Keratinocyte (primary cell): ENCODE measurements at regions not wholly inside any gene's neighbourhood (a gene's known extent, or its start where the extent isn't known, plus 50 kb on each side); places are given as distances from the start of the nearest gene placed in this dataset.

ENCODE experiments used
- DNase-seq: peaks from one replicate; pipeline ENCODE4 v3.0.0-alpha.2; 2011; ENCODE audit warnings: low read depth, missing footprints, low spot score
- FAIRE-seq: peaks from 2 replicates; lab custom pipeline; 2011; peaks lifted over from hg19 to GRCh38; lab: Jason Lieb, UNC
- H2AFZ ChIP-seq: 2 replicates; pipeline ENCODE4 v1.6.0; 2012; ENCODE audit warnings: low read length, control low read depth, inconsistent platforms; ENCODE audit not compliant: control insufficient read depth
- H3K27ac ChIP-seq: 2 replicates; pipeline ENCODE4 v1.5.1; 2011; ENCODE audit warnings: low read length; ENCODE audit not compliant: control insufficient read depth, insufficient read depth
- H3K27me3 ChIP-seq: 3 replicates; pipeline ENCODE4 v1.6.0; 2011; ENCODE audit warnings: low read length; ENCODE audit not compliant: control insufficient read depth, insufficient read depth; ENCODE audit errors: extremely low read depth
- H3K36me3 ChIP-seq, 2 experiments: 2 replicates in 1 of 2; 3 replicates in 1 of 2; pipeline ENCODE4 v1.5.1; 2011; ENCODE audit warnings: low read length in 2 of 2, mild to moderate bottlenecking in 1 of 2; ENCODE audit not compliant: control insufficient read depth in 2 of 2, insufficient read depth in 2 of 2; ENCODE audit errors: extremely low read depth in 1 of 2
- H3K4me1 ChIP-seq: 3 replicates; pipeline ENCODE4 v1.5.1; 2011; ENCODE audit warnings: low read length; ENCODE audit not compliant: control insufficient read depth, insufficient read depth; ENCODE audit errors: extremely low read depth
- H3K4me2 ChIP-seq: 3 replicates; pipeline ENCODE4 v1.6.0; 2011; ENCODE audit warnings: low read depth, low read length; ENCODE audit not compliant: control insufficient read depth, insufficient read depth; ENCODE audit errors: extremely low read depth
- H3K4me3 ChIP-seq, 3 experiments: fragments of 200-600 bp in 1 of 3; sonication (generic) in 1 of 3; 2 replicates in 2 of 3; 3 replicates in 1 of 3; pipeline ENCODE4 v1.5.1; 2011 to 2016; ENCODE audit warnings: low read length in 3 of 3, mild to moderate bottlenecking in 3 of 3, control low read depth in 2 of 3, inconsistent platforms in 1 of 3, low read depth in 1 of 3, mixed read lengths in 1 of 3, mixed run types in 1 of 3, moderate library complexity in 1 of 3; ENCODE audit not compliant: control insufficient read depth in 2 of 3, insufficient read depth in 2 of 3; ENCODE audit errors: extremely low read depth in 1 of 3
- H3K79me2 ChIP-seq: 2 replicates; pipeline ENCODE4 v1.6.0; 2012; ENCODE audit warnings: low read length; ENCODE audit not compliant: control insufficient read depth, insufficient read depth
- H3K9ac ChIP-seq: 3 replicates; pipeline ENCODE4 v1.6.0; 2011; ENCODE audit warnings: low read length; ENCODE audit not compliant: control insufficient read depth, insufficient read depth; ENCODE audit errors: extremely low read depth
- H3K9me1 ChIP-seq: 3 replicates; pipeline ENCODE4 v1.6.0; 2011; ENCODE audit warnings: low read length; ENCODE audit not compliant: control insufficient read depth, insufficient read depth; ENCODE audit errors: extremely low read depth
- H3K9me3 ChIP-seq: 2 replicates; pipeline ENCODE4 v1.5.1; 2012; ENCODE audit warnings: low read depth, low read length; ENCODE audit not compliant: control insufficient read depth
- H4K20me1 ChIP-seq: 3 replicates; pipeline ENCODE4 v1.6.0; 2011; ENCODE audit warnings: low read length; ENCODE audit not compliant: control insufficient read depth, insufficient read depth; ENCODE audit errors: extremely low read depth
- CTCF ChIP-seq, 3 experiments: IDR thresholded peaks in 1 of 3; conservative IDR thresholded peaks in 1 of 3; optimal IDR thresholded peaks in 1 of 3; 2 replicates in 2 of 3; 3 replicates in 1 of 3; pipeline versions ENCODE3 to v1.5.1; 2011; ENCODE audit warnings: low read length in 3 of 3, mild to moderate bottlenecking in 3 of 3, moderate library complexity in 2 of 3, control low read depth in 1 of 3, inconsistent platforms in 1 of 3; ENCODE audit not compliant: insufficient read depth in 2 of 3; ENCODE audit errors: extremely low read depth in 1 of 3
- EZH2 ChIP-seq: IDR thresholded peaks from one replicate; pipeline ENCODE4 v1.6.1; 2012; ENCODE audit warnings: inconsistent platforms, mild to moderate bottlenecking, low read length, moderate library complexity
- dilution Hi-C: fragments of 300-500 bp; cut with MboI; formaldehyde crosslinking; loops from one replicate; pipeline ENCODE4 v1.7.0; 2020; ENCODE audit warnings: low sequenced_read_pairs; ENCODE audit not compliant: extremely low pct_ligation_motif_present

GRCh38 chr13:104466016-104466415, 1399.8 kb upstream of the SLC10A2 start:
- no peak for TF ChIP-seq CTCF (optimal IDR thresholded peaks at IDR 0.05 in 1 of 3, IDR thresholded peaks at IDR 0.05 in 1 of 3, conservative IDR thresholded peaks at IDR 0.05 in 1 of 3; ENCODE audit: extremely low read depth in 1 of 3, insufficient read depth in 2 of 3, low read length in 3 of 3)
- no peak for TF ChIP-seq EZH2
- Histone ChIP-seq H3K9ac (no peak overlapping the region), H4K20me1 (no peaks in the 10 kb centered on the region), H3K4me2 (no peak overlapping the region), H3K79me2 (no peaks in the 10 kb centered on the region), H3K27me3 (no peaks in the 10 kb centered on the region), H3K4me3 (no peak overlapping the region), H3K36me3 (no peaks in the 10 kb centered on the region), H3K27ac (no peak overlapping the region), H3K9me1 (no peaks in the 10 kb centered on the region), H3K4me1 (no peaks in the 10 kb centered on the region), H2AFZ (no peak overlapping the region), H3K9me3 (no peaks in the 10 kb centered on the region)
- dilution Hi-C loops = no loop called here
- FAIRE-seq = no peak
- DNase-seq = no peak

- H3K36me3 ChIP-seq = no peaks in the 10 kb centered on the region
Measured at GRCh38 chr13:104461049-104461448, 1394.8 kb upstream of the SLC10A2 start.

More at GRCh38 chr13:104461049-104461448, 1394.8 kb upstream of the SLC10A2 start:
- H3K27ac ChIP-seq = no peak overlapping the region
- no peaks in the 10 kb centered on the region for H3K9me1 ChIP-seq
- no peaks in the 10 kb centered on the region for H3K79me2 ChIP-seq
- H3K4me1 ChIP-seq = no peaks in the 10 kb centered on the region
- H3K27me3 ChIP-seq = no peaks in the 10 kb centered on the region
- no peak overlapping the region for H2AFZ ChIP-seq
- DNase-seq (no peak), FAIRE-seq (no peak)
- no peak for TF ChIP-seq EZH2
- no peak for TF ChIP-seq CTCF (optimal IDR thresholded peaks at IDR 0.05 in 1 of 3, IDR thresholded peaks at IDR 0.05 in 1 of 3, conservative IDR thresholded peaks at IDR 0.05 in 1 of 3; ENCODE audit: extremely low read depth in 1 of 3, insufficient read depth in 2 of 3, low read length in 3 of 3)
- dilution Hi-C loops = no loop called here
- H3K9ac ChIP-seq = no peak overlapping the region
- no peak overlapping the region for H3K4me2 ChIP-seq
- no peaks in the 10 kb centered on the region for H4K20me1 ChIP-seq
- no peak overlapping the region for H3K4me3 ChIP-seq
- H3K9me3 ChIP-seq = no peaks in the 10 kb centered on the region
